IPS-NIHi7 (cell line): ENCODE measurements at regions not wholly inside any gene's neighbourhood (a gene's known extent, or its start where the extent isn't known, plus 50 kb on each side); places are given as distances from the start of the nearest gene placed in this dataset.

Source experiments
- DNase-seq: peaks from one replicate; pipeline ENCODE4 v3.0.0; 2012; ENCODE audit warnings: mixed read lengths; ENCODE audit errors: extremely low spot score

GRCh38 chr17:65477600-65477999 lies 83.8 kb downstream of the AXIN2 start:
- no peak for DNase-seq

- no peak for DNase-seq
Measured at GRCh38 chr17:65474660-65475059, 86.8 kb downstream of the AXIN2 start.

DNA sequence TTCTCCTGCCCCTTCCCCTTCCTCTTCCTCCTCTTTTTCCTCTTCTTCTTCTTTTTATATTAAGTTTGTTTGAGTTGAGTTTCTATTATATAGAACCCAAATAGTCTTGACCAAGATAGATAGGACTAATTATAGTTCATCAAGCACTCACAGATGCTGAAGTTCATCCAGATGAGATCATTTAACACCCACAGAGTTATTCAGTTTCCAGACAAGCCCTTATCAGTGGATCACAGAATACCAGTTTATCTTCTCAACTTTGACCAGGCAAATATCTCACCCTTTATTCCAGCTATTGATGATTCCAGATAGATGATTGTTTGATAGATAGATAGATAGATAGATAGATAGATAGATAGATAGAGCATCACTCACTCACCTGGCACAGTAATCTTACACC lies 87.5 kb downstream of the AXIN2 start:
- no peak for DNase-seq

- no peak for DNase-seq
Measured at GRCh38 chr17:65473363-65473762, 88.1 kb downstream of the AXIN2 start.

DNA sequence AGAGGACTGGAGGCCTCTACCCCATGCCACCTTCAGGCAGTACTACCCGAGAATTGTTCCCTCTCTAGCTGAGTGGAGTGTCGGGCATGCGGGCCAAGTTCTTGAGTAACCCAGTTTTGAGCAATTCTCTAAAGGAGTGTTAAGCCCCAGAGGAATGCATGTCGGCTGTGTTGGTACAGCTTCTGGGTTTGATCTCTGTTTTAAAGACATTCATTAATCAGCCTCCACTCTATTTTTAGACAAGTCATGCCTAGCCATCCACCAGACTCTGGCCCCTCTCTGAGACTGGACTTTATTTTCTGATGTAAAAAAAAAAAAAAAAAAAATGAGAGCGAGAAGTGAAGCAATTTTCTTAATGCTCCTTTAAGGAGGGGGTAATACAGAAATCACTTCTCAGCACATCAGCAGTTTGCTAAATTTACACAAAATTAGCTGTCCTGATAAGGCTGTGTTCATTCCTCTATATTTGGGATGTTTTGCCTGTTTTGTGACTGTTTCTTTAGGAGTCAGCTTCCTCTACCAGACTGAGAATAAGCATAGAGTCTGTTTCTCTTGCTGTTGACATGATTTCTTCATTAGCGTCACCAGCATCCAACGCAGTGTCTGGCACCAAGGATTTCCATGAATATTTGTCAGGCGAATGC lies 88.7 kb downstream of the AXIN2 start:
- no peak for DNase-seq

GRCh38 chr17:65470783-65471182 lies 90.7 kb downstream of the AXIN2 start:
- no peak for DNase-seq

DNA sequence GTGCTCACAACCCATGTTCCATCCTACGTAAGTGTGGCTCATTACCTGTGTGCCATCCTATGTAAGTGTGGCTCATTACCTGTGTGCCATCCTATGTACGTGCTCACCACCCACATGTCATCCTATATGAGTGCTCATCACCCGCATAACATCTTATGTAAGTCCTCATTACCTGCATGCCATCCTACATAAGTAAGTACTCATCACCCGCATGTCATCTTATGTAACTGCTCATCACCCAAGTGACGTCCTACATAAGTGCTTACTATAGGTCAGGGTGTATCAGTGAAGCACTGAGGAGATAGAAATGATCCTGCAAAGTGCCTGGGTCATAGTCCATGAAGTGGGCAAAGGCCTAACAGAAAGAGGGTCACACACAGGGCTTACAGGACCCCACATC lies 93.1 kb downstream of the AXIN2 start:
- no peak for DNase-seq

DNA sequence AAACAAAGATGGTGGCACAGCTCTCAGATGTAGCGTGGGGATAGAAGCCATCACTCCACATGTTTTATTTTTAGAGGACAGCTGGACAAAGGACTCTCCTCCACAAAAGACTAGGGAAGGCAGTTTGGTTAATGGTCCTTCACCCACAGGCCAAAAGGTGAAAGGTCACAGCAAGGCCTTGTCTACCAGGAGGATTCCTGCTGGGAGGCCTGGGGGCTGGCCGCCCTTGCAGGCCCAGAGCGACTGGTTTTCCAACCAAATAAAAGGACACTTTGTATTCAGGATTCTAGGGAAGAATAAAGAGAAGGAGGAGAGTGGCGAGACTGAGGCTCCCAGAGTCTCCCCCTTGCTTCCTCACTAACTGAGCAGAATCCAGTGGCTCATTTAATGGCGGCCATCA lies 94.3 kb downstream of the AXIN2 start:
- DNase-seq, result no peak

DNA sequence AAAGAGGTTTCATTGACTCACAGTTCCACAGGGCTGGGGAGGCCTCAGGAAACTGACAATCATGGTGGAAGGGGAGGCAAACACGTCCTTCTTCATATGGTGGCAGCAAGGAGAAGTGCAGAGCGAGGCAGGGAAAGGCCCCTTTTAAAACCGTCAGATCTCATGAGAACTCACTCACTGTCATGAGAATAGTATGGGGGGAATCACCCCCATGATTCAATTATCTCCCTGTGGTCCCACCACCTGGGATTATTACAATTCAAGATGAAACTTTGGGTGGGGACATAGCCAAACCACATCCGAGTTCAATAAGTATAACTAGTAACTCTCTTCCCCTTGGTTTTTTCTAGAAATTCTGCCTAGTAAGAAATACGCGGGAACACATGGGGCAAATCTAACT lies 94.9 kb downstream of the AXIN2 start:
- no peak for DNase-seq

DNA sequence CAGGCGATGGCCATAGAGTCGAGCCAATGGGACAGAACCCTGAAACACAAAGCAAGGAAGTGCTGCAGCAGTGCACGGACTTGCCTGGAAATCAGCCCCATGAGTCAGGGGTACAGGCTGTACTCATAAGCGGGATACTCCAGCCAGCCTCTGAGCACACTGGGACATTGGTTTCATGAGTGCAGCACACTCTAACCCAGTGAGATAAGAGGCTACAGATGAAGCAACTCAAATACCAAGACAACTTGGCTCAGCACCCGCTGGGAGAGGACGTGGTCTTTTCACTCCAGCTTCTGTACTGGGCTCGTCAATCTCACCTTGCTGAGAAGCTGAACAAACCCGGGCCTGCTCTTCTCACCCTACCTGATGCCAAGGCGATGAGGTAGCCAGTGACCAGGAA lies 98.2 kb downstream of the AXIN2 start:
- no peak for DNase-seq

DNA sequence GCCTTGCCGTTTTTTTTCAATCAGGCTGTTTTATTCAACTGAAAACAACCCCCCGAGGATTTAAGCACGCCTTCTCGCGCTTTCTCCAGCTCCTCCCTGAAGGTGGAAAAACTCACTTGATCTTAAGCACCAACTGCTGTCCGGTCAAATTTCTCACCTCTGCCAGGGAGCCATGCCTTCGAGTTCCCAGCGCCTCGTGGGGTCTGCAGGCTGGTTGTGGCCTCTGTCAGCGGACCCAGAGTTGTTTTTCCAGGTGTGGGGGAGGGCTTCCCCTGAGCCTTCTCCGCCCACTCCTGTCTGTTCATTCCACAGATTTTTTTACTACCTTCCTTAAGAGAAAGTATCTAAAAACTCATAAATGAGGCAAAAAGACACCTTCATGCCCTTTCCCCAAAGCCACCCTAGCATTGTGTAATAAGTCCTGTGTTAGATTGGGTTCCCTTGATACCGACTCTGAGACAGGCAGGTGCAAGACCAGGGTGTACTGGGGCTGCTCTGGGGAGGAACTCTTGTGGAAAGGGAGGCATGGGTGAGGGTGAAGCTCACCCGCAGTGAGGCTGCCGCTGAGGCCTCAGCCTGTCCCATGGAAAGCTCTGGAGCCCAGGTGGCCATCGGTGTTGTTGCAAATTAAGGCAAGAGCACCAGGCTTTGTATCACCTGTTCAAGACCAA lies 101.6 kb downstream of the AXIN2 start:
- DNase-seq, result no peak

GRCh38 chr17:65457635-65458257 lies 103.7 kb downstream of the AXIN2 start:
- no peak for DNase-seq

GRCh38 chr17:65457183-65457582 lies 104.3 kb downstream of the AXIN2 start:
- DNase-seq, result no peak

- no peak for DNase-seq
Measured at GRCh38 chr17:65456368-65457151, 104.9 kb downstream of the AXIN2 start.

- peak; percentile 68 for DNase-seq
Measured at GRCh38 chr17:65455972-65456343, 105.5 kb downstream of the AXIN2 start.

DNA sequence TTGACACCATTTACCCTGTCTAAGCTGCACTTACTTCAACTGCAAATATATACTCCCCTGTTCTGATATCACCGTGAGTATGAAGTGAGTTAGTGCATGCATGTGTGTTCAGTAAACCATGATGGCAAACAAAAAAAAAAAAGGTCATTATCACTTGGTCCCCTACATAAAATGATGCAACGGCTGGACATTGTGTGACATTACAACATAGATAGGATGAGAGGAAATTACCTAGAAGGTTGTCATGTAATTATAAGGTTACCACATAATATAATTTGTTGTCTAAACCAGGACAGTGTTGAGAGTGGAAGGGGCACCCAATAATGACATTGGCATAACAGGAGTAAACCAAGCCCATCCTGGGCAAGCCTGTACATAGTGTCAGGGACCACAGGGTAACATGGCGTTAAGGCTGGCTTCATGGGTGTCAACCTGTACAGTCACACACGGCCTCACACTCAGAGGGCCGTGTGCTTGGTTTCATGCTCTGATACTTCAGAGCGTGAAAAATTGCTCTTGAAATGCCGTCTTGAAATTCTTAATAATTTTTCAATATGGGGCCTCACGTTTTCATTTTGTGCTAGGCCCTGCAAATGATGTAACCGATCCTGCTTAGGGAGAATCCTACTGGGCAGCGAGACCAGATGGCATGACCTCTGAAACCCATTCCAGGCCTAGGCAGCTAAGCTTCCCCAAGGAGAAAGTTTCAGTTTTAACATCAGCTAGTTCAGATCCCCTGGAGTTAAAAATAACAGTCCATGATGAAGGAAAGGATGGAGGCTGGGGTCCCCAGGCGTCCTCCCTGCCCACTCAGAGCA lies 106.1 kb downstream of the AXIN2 start:
- DNase-seq, result no peak

DNA sequence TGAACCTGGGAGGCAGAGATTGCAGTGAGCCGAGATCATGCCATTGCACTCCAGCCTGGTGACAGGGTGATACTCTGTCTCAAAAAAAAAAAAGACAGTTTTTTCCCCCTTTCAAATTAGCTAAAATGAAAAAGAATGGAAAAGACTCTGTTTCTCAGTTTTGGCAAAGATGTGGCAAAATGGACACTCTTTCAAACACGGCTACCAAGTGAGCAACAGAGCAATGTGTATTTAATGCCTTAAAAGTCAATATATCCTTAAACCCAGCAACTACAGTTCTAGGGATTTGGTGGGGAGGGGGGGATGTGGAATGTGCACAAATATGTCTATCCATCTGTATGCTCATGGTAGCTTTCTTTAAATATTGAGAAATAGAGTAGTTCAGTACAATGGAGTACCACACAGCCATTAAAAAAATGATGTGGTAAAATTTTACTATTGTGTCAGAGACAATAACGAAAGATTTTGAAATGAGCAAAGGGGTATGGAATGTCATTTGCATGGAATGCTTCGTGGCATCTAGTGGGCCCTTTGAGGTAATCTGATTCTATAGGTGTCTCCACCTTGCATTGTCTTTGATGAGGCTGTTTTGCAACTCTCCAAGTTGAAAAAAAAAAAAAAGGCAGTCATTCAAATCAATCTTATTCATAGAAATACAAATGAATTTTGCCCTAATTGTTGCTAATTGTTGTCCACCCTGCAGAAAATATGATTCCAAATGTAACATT lies 108.1 kb downstream of the AXIN2 start:
- no peak for DNase-seq

GRCh38 chr17:65449495-65449894 lies 112.0 kb downstream of the AXIN2 start:
- no peak for DNase-seq

GRCh38 chr17:65447823-65448222 lies 113.6 kb downstream of the AXIN2 start:
- no peak for DNase-seq

DNA sequence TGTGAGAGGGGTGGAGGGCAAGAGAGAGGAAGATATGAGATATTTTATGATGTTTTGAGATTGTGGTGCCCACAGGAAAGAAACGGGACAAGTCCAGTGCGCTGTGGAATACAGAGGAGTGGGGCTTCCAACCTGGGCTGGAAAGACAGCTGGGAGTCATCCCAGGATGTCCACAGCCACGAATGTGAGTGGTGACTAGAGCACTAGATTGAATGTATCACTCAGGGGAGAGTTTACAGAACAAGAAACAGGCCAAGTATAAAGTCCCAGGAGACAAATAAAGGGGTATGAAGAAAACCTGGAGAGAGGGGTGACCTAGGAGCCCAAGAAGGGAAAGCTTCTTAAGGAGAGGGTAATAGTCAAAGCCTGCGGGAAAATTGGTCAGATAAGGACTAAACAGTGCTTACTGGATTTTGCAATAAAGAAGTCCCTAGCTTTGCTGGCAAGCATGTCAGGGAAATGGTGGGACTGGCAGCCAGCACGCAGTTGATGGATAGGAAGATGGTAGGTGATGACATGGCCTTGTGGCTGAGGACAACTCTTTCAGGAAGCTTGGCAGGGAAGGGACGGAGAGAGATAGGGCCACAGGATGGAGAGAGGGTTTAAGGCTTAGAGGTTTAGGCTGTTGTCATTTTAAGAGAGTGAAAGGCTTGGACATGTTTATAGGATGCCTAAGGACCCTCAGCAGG lies 114.5 kb downstream of the AXIN2 start:
- no peak for DNase-seq
